ENCODE measurements at regions not wholly inside any gene's neighbourhood (a gene's known extent, or its start where the extent isn't known, plus 50 kb on each side); places are given as distances from the start of the nearest gene placed in this dataset.

- DNase-seq (ENCODE audit: low read depth in 3 of 3): no peak
These were observed 113.9 kb downstream of the THNSL2 start for GRCh38 chr2:88283886-88284592.

GRCh38 chr2:88281302-88282217 is 111.4 kb downstream of the THNSL2 start:
- no peak for DNase-seq (ENCODE audit: low read depth in 3 of 3)

- DNase-seq (ENCODE audit: low read depth in 3 of 3): no peak
These were observed 99.7 kb downstream of the THNSL2 start for GRCh38 chr2:88269836-88270235.

- no peak for DNase-seq (ENCODE audit: low read depth in 3 of 3)
These were observed 95.5 kb downstream of the THNSL2 start for GRCh38 chr2:88265352-88266303.

- no peak for DNase-seq (ENCODE audit: low read depth in 3 of 3)
These were observed 93.7 kb downstream of the THNSL2 start for GRCh38 chr2:88263861-88264260.

- no peak for DNase-seq (ENCODE audit: low read depth in 3 of 3)
These were observed 91.6 kb downstream of the THNSL2 start for GRCh38 chr2:88261725-88262124.

GRCh38 chr2:88258208-88258607 is 88.1 kb downstream of the THNSL2 start:
- no peak for DNase-seq (ENCODE audit: low read depth in 3 of 3)

GRCh38 chr2:88254437-88255091 is 84.4 kb downstream of the THNSL2 start:
- DNase-seq (ENCODE audit: low read depth in 3 of 3): no peak

- DNase-seq (ENCODE audit: low read depth in 3 of 3): no peak
These were observed 83.9 kb downstream of the THNSL2 start for GRCh38 chr2:88253997-88254396.

GRCh38 chr2:88253375-88253774 is 83.2 kb downstream of the THNSL2 start:
- DNase-seq (ENCODE audit: low read depth in 3 of 3): no peak

- DNase-seq (ENCODE audit: low read depth in 3 of 3): no peak
These were observed 82.5 kb downstream of the THNSL2 start for GRCh38 chr2:88252646-88253045.

GRCh38 chr2:88252111-88252510 is 82.0 kb downstream of the THNSL2 start:
- DNase-seq (ENCODE audit: low read depth in 3 of 3): no peak

- DNase-seq (ENCODE audit: low read depth in 3 of 3): no peak
These were observed 80.3 kb downstream of the THNSL2 start for GRCh38 chr2:88250404-88250803.

- no peak for DNase-seq (ENCODE audit: low read depth in 3 of 3)
These were observed 78.2 kb downstream of the THNSL2 start for GRCh38 chr2:88248280-88248828.

- no peak for DNase-seq (ENCODE audit: low read depth in 3 of 3)
These were observed 77.4 kb downstream of the THNSL2 start for GRCh38 chr2:88247531-88247930.

GRCh38 chr2:88245109-88245508 is 75.0 kb downstream of the THNSL2 start:
- no peak for DNase-seq (ENCODE audit: low read depth in 3 of 3)

GRCh38 chr2:88239781-88240180 is 69.6 kb downstream of the THNSL2 start:
- DNase-seq (ENCODE audit: low read depth in 3 of 3): no peak

GRCh38 chr2:88236666-88237065 is 66.5 kb downstream of the THNSL2 start:
- no peak for DNase-seq (ENCODE audit: low read depth in 3 of 3)

All from stimulated activated CD4-positive, alpha-beta T cell treated with anti-CD3 and anti-CD28 coated beads, TNF-alpha, amount 100 ng/mL, for 48 hours (primary cell).